HCT116 (cell line): ENCODE measurements at regions not wholly inside any gene's neighbourhood (a gene's known extent, or its start where the extent isn't known, plus 50 kb on each side); places are given as distances from the start of the nearest gene placed in this dataset.

Experiments used
- ATAC-seq: fragments of 200-7000 bp; cut with Tn5 transposase; 2 replicates; pipeline ENCODE4 v1.9.1; 2020; ENCODE audit warnings: mild to moderate bottlenecking, moderate library complexity
- BruUV-seq: library from RNA; stranded (reverse); fragments of 400-500 nt; replicated peaks from 2 replicates; lab custom pipeline; 2021; lab: Mats Ljungman, UMichigan
- CTCF ChIA-PET: fragments of 300-600 bp; sonication (Branson Sonifier 250); formaldehyde crosslinking; loops from one replicate; lab custom pipeline; 2021; ENCODE audit warnings: antibody characterized with exemption; lab: Charles Lee
- POLR2A ChIA-PET: fragments of 300-600, 350-600 bp; sonication (Branson Sonifier 250); formaldehyde crosslinking; loops from one replicate; lab custom pipeline; 2021; ENCODE audit warnings: antibody characterized with exemption; lab: Charles Lee
- RAD21 ChIA-PET, 2 experiments: fragments of 300-600 bp; sonication (Branson Sonifier 250); formaldehyde crosslinking; loops; one replicate each; lab custom pipeline; 2023; ENCODE audit warnings: low total read pairs in 2 of 2; ENCODE audit not compliant: uncharacterized antibody in 2 of 2, unreplicated experiment in 2 of 2, low non-redundant PET in 1 of 2; lab: Charles Lee
- DNase-seq: peaks from one replicate; pipeline ENCODE4 v3.0.0-alpha.2; 2010; ENCODE audit warnings: low read depth, low spot score
- H2AFZ ChIP-seq: fragments of 200-600 bp; shearing (Covaris generic), sonication (generic); 2 replicates; pipeline ENCODE4 v1.6.1; 2017; ENCODE audit warnings: low read depth, mixed run types, mixed read lengths, antibody characterized with exemption, low read length; ENCODE audit not compliant: poor library complexity, severe bottlenecking
- H3K27ac ChIP-seq: 2 replicates; pipeline ENCODE4 v1.5.1; 2012; ENCODE audit warnings: low read depth, low read length
- H3K27me3 ChIP-seq: fragments of 200-600 bp; sonication (generic); 2 replicates; pipeline ENCODE4 v1.6.1; 2016; ENCODE audit warnings: mixed run types, low read length, mixed read lengths; ENCODE audit not compliant: insufficient read depth
- H3K36me3 ChIP-seq, 2 experiments: fragments of 200-500 bp in 1 of 2; fragments of 200-600 bp in 1 of 2; sonication (Bioruptor generic) in 1 of 2; sonication (generic) in 1 of 2; 2 replicates each; pipeline versions ENCODE4 v1.5.1 to v1.6.1; 2014 to 2016; ENCODE audit warnings: low read length in 2 of 2, inconsistent platforms in 1 of 2, mixed read lengths in 1 of 2, mixed run types in 1 of 2; ENCODE audit not compliant: insufficient read depth in 2 of 2, control insufficient read depth in 1 of 2
- H3K4me1 ChIP-seq, 2 experiments: fragments of 200-600 bp in 1 of 2; sonication (generic) in 1 of 2; 2 replicates each; pipeline versions ENCODE4 v1.5.1 to v1.6.1; 2012 to 2017; ENCODE audit warnings: low read length in 2 of 2, inconsistent platforms in 1 of 2, mild to moderate bottlenecking in 1 of 2, mixed read lengths in 1 of 2, mixed run types in 1 of 2, moderate library complexity in 1 of 2; ENCODE audit not compliant: insufficient read depth in 2 of 2, control insufficient read depth in 1 of 2
- H3K4me2 ChIP-seq: fragments of 200-600 bp; sonication (generic); 2 replicates; pipeline ENCODE4 v1.6.1; 2017; ENCODE audit warnings: mixed run types, low read length, mixed read lengths
- H3K4me3 ChIP-seq, 2 experiments: fragments of 200-600 bp in 1 of 2; sonication (generic) in 1 of 2; replicated peaks in 1 of 2; 2 replicates each; pipeline ENCODE4 v1.5.1; 2011 to 2016; ENCODE audit warnings: low read length in 2 of 2, control low read depth in 1 of 2, low read depth in 1 of 2, mild to moderate bottlenecking in 1 of 2, mixed read lengths in 1 of 2, mixed run types in 1 of 2
- H3K79me2 ChIP-seq: fragments of 200-600 bp; sonication (generic); 2 replicates; pipeline ENCODE4 v1.6.1; 2017; ENCODE audit warnings: mild to moderate bottlenecking, mixed run types, low read length, moderate library complexity, mixed read lengths; ENCODE audit not compliant: insufficient read depth
- H3K9ac ChIP-seq: fragments of 200-600 bp; sonication (generic); 2 replicates; pipeline ENCODE4 v1.6.1; 2016; ENCODE audit warnings: low read length, mixed read lengths
- H3K9me2 ChIP-seq: fragments of 200-600 bp; sonication (generic), shearing (Covaris generic); 2 replicates; pipeline ENCODE4 v1.6.1; 2017; ENCODE audit warnings: mixed run types, mild to moderate bottlenecking, moderate library complexity; ENCODE audit not compliant: insufficient read depth
- H3K9me3 ChIP-seq, 2 experiments: fragments of 200-500 bp in 1 of 2; fragments of 200-600 bp in 1 of 2; sonication (Bioruptor generic) in 1 of 2; sonication (generic) in 1 of 2; 2 replicates each; pipeline ENCODE4 v1.6.1; 2014 to 2017; ENCODE audit warnings: low read length in 2 of 2, mixed read lengths in 2 of 2, inconsistent platforms in 1 of 2, low read depth in 1 of 2, mild to moderate bottlenecking in 1 of 2, mixed run types in 1 of 2, moderate library complexity in 1 of 2; ENCODE audit not compliant: control insufficient read depth in 1 of 2, insufficient read depth in 1 of 2
- H4K20me1 ChIP-seq: fragments of 200-600 bp; sonication (generic), shearing (Covaris generic); 2 replicates; pipeline ENCODE4 v1.6.1; 2017; ENCODE audit warnings: mixed run types, mild to moderate bottlenecking, moderate library complexity; ENCODE audit not compliant: insufficient read depth
- EZH2 ChIP-seq: fragments of 200-600 bp; sonication (generic); IDR thresholded peaks from 2 replicates; pipeline ENCODE4 v1.6.1; 2017; ENCODE audit warnings: antibody characterized with exemption, mixed run types
- EZH2phosphoT487 ChIP-seq: fragments of 200-600 bp; IDR thresholded peaks from 2 replicates; pipeline ENCODE4 v1.6.1; 2018; ENCODE audit warnings: antibody characterized with exemption, borderline replicate concordance
- JUND ChIP-seq: IDR thresholded peaks from 2 replicates; pipeline ENCODE4 v1.6.1; 2012
- POLR2AphosphoS5 ChIP-seq: IDR thresholded peaks from 2 replicates; pipeline ENCODE4 v1.6.1; 2011; ENCODE audit warnings: mild to moderate bottlenecking, low read depth, low read length, moderate library complexity
- SIN3A ChIP-seq: IDR thresholded peaks from 2 replicates; pipeline ENCODE4 v1.6.1; 2012; ENCODE audit warnings: low read depth
- TCF7L2 ChIP-seq: IDR thresholded peaks from 2 replicates; pipeline ENCODE4 v1.7.0; 2011; ENCODE audit warnings: borderline replicate concordance, inconsistent platforms; ENCODE audit not compliant: insufficient read depth, insufficient read length; ENCODE audit errors: extremely low read depth
- ZBTB33 ChIP-seq: IDR thresholded peaks from 2 replicates; pipeline ENCODE4 v1.6.1; 2011; ENCODE audit warnings: mild to moderate bottlenecking, low read length, moderate library complexity; ENCODE audit not compliant: insufficient replicate concordance; ENCODE audit errors: extremely low read depth
- ZNF274 ChIP-seq: fragments of 200-500 bp; sonication (Bioruptor generic); IDR thresholded peaks from 2 replicates; pipeline ENCODE4 v1.6.1; 2014; ENCODE audit warnings: mild to moderate bottlenecking, low read depth, low read length, inconsistent platforms
- intact Hi-C: fragments of 100-400 bp; cut with micrococcal nuclease; formaldehyde crosslinking; loops from 2 replicates; pipeline ENCODE4 v1.10.0; 2022

DNA sequence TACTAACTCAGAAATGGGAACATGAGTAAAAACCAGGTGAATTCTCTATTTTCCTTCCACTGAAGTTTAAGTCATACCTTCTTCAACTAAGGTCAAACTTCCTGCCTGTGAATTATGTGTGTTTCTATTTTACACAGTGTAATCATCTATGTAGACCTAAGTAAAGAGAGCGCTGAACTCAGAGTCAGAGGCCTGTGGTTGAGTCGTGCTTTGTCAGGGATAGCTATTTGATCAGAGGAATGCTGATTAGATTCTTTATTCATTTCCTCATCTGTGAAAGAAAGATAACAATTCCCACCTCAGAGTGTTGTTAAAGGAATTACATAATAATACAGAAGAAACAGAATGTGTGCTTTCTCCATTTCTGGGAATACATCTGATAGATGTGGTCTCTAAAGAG, 654.1 kb downstream of the STIM2 start:
- Histone ChIP-seq H3K4me2 (no peak overlapping the region), H2AFZ (no peak overlapping the region), H4K20me1 (no peaks in the 10 kb centered on the region), H3K4me3 (no peak overlapping the region), H3K79me2 (no peaks in the 10 kb centered on the region), H3K9ac (no peak overlapping the region), H3K4me1 (no peaks in the 10 kb centered on the region), H3K27ac (no peak overlapping the region), H3K9me3 (no peaks in the 10 kb centered on the region), H3K27me3 (no peaks in the 10 kb centered on the region), H3K36me3 (no peaks in the 10 kb centered on the region), H3K9me2 (no peaks in the 10 kb centered on the region)
- POLR2A ChIA-PET = no interaction called here
- intact Hi-C loops = no loop called here
- no peak for DNase-seq
- RAD21 ChIA-PET = no interaction called here
- no peak for TF ChIP-seq EZH2phosphoT487
- no peak for TF ChIP-seq TCF7L2
- no peak for TF ChIP-seq ZNF274
- no peak for TF ChIP-seq EZH2
- no peak for TF ChIP-seq POLR2AphosphoS5
- CTCF ChIA-PET = no interaction called here
- BruUV-seq = no TSS peak
- no peak for ATAC-seq

DNA sequence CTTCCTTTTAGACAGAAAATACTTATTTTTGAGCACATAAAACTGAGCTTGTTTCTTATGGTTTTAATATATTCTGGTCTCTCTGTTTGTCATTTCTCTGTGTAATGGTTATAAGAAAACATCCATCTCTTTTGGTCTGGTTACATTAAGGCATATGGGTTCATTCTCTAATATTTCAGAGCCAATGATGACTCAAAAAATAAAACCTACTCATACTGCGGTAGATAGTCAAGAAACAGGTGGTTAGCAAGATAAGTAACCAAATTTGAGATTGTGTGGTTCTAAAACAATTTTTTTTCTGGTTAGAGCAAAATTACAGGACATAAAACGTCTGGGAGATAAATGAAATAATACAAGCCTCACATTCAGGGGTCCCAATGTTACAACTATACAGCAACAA, 654.5 kb downstream of the STIM2 start:
- ChIA-PET RAD21 (no interaction called here), CTCF (no interaction called here), POLR2A (no interaction called here)
- DNase-seq (no peak), ATAC-seq (no peak)
- no peaks in the 10 kb centered on the region for H3K9me2 ChIP-seq
- no peaks in the 10 kb centered on the region for H3K9me3 ChIP-seq
- intact Hi-C loops = no loop called here
- no peaks in the 10 kb centered on the region for H3K4me1 ChIP-seq
- no peaks in the 10 kb centered on the region for H4K20me1 ChIP-seq
- H3K36me3 ChIP-seq = no peaks in the 10 kb centered on the region
- H3K4me2 ChIP-seq = no peak overlapping the region
- H3K9ac ChIP-seq = no peak overlapping the region
- TF ChIP-seq SIN3A (no peak), JUND (no peak), ZBTB33 (no peak), POLR2AphosphoS5 (no peak), ZNF274 (no peak), EZH2phosphoT487 (no peak)
- no peak overlapping the region for H3K27ac ChIP-seq
- no peaks in the 10 kb centered on the region for H3K27me3 ChIP-seq
- H3K4me3 ChIP-seq = no peak overlapping the region
- no TSS peak for BruUV-seq
- no peak overlapping the region for H2AFZ ChIP-seq
- H3K79me2 ChIP-seq = no peaks in the 10 kb centered on the region
